ENCODE measurements at regions not wholly inside any gene's neighbourhood (a gene's known extent, or its start where the extent isn't known, plus 50 kb on each side); places are given as distances from the start of the nearest gene placed in this dataset.

DNA sequence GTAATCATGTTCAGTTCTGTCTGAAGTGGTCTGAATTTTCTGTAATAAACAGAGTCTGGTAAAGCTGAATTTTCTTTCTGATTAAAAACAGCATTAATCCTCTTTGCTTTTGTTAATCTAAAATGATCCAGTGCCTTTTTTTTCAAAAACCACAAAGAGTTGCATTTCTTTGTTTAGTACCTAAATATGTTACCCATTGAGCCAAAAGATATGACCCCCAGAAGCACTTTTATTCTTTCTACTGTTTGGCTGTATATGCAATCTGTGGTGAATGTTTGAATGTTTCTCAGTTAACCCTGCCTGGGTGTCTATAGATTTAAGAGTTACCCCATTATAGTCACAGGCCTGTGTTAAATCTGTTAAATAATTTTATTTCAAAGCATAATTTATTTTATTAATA is 394.8 kb downstream of the PTPRC start:
- H3K4me3 ChIP-seq (ENCODE audit: low read length), result no peak overlapping the region
- no peak for TF ChIP-seq CTCF (conservative IDR thresholded peaks at IDR 0.05; ENCODE audit: low read length)
- no peak for DNase-seq (ENCODE audit: low read depth)

DNA sequence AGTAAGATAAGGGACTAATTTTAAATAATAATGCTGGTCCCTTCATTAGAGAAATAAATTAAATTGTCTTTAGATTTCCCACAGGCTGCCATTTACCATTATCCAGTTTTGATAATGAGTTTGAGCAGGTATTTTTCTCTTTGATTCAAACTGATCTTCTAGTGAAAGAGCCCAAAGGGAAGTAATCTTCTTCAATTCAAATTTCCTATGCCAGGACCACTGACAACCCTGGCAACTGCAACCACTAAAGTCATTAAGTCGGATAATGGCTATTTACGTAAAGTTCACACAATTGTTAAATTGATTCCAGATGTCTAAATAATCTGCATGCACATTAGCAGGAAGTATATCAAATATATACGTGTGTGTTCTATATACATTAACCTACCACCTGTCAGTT is 399.3 kb downstream of the PTPRC start:
- H3K4me3 ChIP-seq (ENCODE audit: low read length), result no peak overlapping the region
- TF ChIP-seq CTCF (conservative IDR thresholded peaks at IDR 0.05; ENCODE audit: low read length), result no peak
- no peak for DNase-seq (ENCODE audit: low read depth)

DNA sequence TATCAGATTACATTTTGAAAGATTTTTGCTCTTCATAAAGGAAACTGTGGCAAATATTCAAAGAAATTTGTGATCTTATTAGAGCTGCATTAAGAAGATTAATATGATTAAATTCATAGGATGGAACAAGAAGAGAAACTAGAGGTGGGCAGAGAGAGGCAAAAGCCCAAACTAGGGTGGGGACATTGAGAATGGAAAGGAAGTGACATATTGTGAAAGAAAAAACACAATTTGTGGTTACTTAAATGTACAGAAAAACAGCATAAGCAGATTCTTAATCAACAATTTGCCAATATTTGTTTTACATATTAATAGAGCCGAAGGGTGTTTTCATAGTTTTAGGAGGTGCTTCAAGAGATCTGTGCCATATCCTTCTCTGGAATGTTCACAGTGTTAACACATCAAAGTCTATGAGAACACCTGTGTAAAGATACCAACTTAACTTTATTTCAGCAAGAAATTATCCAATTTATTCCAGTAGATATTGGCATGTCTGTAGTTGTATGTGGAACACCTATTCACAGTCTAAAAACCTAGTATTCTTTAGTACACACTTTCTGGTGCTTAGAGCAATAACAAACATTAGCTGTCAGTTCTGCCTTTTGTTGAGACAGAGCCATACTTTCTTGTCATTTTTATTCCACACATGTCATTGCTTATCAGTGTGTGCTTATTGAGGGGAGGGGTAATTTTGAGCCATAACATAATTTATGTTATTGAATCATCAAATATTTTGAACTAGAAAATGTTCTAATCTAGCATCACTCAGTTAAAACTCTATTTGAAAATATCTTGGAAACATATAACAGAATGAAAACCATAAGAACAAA is 401.5 kb downstream of the PTPRC start:
- no peak overlapping the region for H3K4me3 ChIP-seq (ENCODE audit: low read length)
- DNase-seq (ENCODE audit: low read depth), result no peak
- TF ChIP-seq CTCF (conservative IDR thresholded peaks at IDR 0.05; ENCODE audit: low read length), result no peak

DNA sequence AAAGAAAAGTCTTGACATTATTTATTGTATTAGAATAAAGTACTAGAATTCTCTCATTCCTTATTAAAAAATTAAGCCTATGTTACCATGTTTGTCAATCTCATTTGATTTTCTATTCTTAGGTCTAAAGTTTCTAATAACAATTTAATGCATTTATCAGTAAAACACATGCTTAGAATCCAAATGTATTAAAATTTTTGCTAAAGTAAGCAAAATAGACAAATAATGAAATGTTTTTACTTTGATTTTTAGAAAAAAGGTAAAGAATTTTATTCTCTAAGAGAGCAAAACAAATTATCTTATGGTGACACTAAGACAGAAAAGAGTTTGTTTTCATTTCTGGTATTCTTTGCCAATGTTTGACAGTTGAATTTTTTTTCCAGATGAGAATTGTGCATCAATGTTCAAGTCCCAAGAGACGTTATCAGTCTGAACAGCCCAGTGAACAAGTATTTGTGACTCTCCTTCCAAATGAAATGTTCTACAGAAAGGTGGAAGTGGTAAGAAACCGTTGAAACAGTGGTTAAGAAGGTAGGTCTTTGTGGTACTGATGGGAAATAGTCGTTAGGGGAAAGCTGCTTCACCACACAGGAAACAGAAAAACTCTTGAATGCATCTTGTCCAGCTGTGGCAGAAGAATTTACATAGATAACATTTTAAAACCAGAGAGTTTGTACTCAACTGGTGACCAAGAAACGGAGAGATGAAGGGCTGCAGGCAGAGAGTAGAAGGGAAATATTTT is 402.5 kb downstream of the PTPRC start:
- H3K4me3 ChIP-seq (ENCODE audit: low read length), result no peak overlapping the region
- no peak for TF ChIP-seq CTCF (conservative IDR thresholded peaks at IDR 0.05; ENCODE audit: low read length)
- no peak for DNase-seq (ENCODE audit: low read depth)

DNA sequence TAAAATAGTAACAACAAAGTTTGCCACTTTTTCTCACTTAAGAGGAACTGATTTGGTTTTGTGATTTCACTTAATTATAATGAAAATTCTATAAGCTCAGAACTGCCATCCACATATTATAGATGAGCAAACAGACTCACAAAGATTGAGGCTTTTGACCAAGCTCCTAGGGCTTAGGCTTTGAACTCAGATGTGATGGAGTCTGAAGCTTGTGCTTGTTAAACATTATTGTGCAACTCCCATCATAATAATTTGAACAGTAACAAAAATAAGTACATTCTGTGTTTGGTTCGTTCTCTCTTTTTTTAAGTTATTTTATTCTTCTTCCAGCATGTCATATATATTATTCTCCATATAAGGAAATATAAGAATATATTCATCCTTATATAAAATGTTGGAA is 403.4 kb downstream of the PTPRC start:
- DNase-seq (ENCODE audit: low read depth), result no peak
- TF ChIP-seq CTCF (conservative IDR thresholded peaks at IDR 0.05; ENCODE audit: low read length), result no peak
- H3K4me3 ChIP-seq (ENCODE audit: low read length), result no peak overlapping the region

- no peak for TF ChIP-seq CTCF (conservative IDR thresholded peaks at IDR 0.05; ENCODE audit: low read length)
- DNase-seq (ENCODE audit: low read depth), result no peak
- H3K4me3 ChIP-seq (ENCODE audit: low read length), result no peak overlapping the region
These were observed 405.4 kb downstream of the PTPRC start for GRCh38 chr1:199044191-199044590.

- DNase-seq (ENCODE audit: low read depth), result no peak
- peak; percentile 24 for TF ChIP-seq CTCF (conservative IDR thresholded peaks at IDR 0.05; ENCODE audit: low read length)
- no peak overlapping the region for H3K4me3 ChIP-seq (ENCODE audit: low read length)
These were observed 407.8 kb downstream of the PTPRC start for GRCh38 chr1:199046618-199047017.

Measured in AG10803 (cell line).